ENCODE measurements at regions not wholly inside any gene's neighbourhood (a gene's known extent, or its start where the extent isn't known, plus 50 kb on each side); places are given as distances from the start of the nearest gene placed in this dataset.

- H3K4me3 Mint-ChIP-seq: no peak overlapping the region
- H3K36me3 Mint-ChIP-seq (ENCODE audit: low read depth): no peaks in the 10 kb centered on the region
- peaks cover 6% of the 10 kb centered on the region for H3K4me1 Mint-ChIP-seq
- H3K27ac Mint-ChIP-seq: no peak overlapping the region
- H3K9me3 Mint-ChIP-seq: no peaks in the 10 kb centered on the region
- no peak for TF ChIP-seq CTCF (IDR thresholded peaks at IDR 0.05; ENCODE audit: unreplicated experiment in 3 of 3)
- H3K27me3 Mint-ChIP-seq (ENCODE audit: low read depth): peaks cover 18% of the 10 kb centered on the region
These were observed 168.6 kb upstream of the IGFBP7 start for GRCh38 chr4:57278780-57279179.

GRCh38 chr4:57274082-57274481, 163.9 kb upstream of the IGFBP7 start:
- Mint-ChIP-seq H3K27ac (no peak overlapping the region), H3K4me1 (peaks cover 7% of the 10 kb centered on the region), H3K9me3 (no peaks in the 10 kb centered on the region), H3K27me3 (ENCODE audit: low read depth) (peaks cover 17% of the 10 kb centered on the region), H3K36me3 (ENCODE audit: low read depth) (no peaks in the 10 kb centered on the region), H3K4me3 (no peak overlapping the region)
- no peak for TF ChIP-seq CTCF (IDR thresholded peaks at IDR 0.05; ENCODE audit: unreplicated experiment in 3 of 3)

GRCh38 chr4:57270346-57270745, 160.2 kb upstream of the IGFBP7 start:
- no peaks in the 10 kb centered on the region for H3K36me3 Mint-ChIP-seq (ENCODE audit: low read depth)
- H3K27ac Mint-ChIP-seq: no peak overlapping the region
- H3K4me1 Mint-ChIP-seq: peaks cover 7% of the 10 kb centered on the region
- no peaks in the 10 kb centered on the region for H3K9me3 Mint-ChIP-seq
- H3K27me3 Mint-ChIP-seq (ENCODE audit: low read depth): peaks cover 9% of the 10 kb centered on the region
- TF ChIP-seq CTCF (IDR thresholded peaks at IDR 0.05; ENCODE audit: unreplicated experiment in 3 of 3): no peak
- no peak overlapping the region for H3K4me3 Mint-ChIP-seq

GRCh38 chr4:57265831-57266582, 155.8 kb upstream of the IGFBP7 start:
- Mint-ChIP-seq H3K4me3 (no peak overlapping the region), H3K36me3 (ENCODE audit: low read depth) (no peaks in the 10 kb centered on the region), H3K9me3 (peaks cover 7% of the 10 kb centered on the region), H3K4me1 (peaks cover 7% of the 10 kb centered on the region), H3K27ac (peak overlapping the region in 1 of 3 experiments; percentile 10), H3K27me3 (ENCODE audit: low read depth) (peaks cover 5% of the 10 kb centered on the region)
- no peak for TF ChIP-seq CTCF (IDR thresholded peaks at IDR 0.05; ENCODE audit: unreplicated experiment in 3 of 3)

- peaks cover 4% of the 10 kb centered on the region for H3K4me1 Mint-ChIP-seq
- no peak overlapping the region for H3K27ac Mint-ChIP-seq
- H3K27me3 Mint-ChIP-seq (ENCODE audit: low read depth): no peaks in the 10 kb centered on the region
- H3K9me3 Mint-ChIP-seq: peaks cover 16% of the 10 kb centered on the region
- no peaks in the 10 kb centered on the region for H3K36me3 Mint-ChIP-seq (ENCODE audit: low read depth)
- TF ChIP-seq CTCF (IDR thresholded peaks at IDR 0.05; ENCODE audit: unreplicated experiment in 3 of 3): no peak
- no peak overlapping the region for H3K4me3 Mint-ChIP-seq
These were observed 144.6 kb upstream of the IGFBP7 start for GRCh38 chr4:57254754-57255153.

GRCh38 chr4:57249083-57249482, 138.9 kb upstream of the IGFBP7 start:
- H3K27ac Mint-ChIP-seq: no peak overlapping the region
- no peak for TF ChIP-seq CTCF (IDR thresholded peaks at IDR 0.05; ENCODE audit: unreplicated experiment in 3 of 3)
- no peaks in the 10 kb centered on the region for H3K36me3 Mint-ChIP-seq (ENCODE audit: low read depth)
- H3K4me3 Mint-ChIP-seq: no peak overlapping the region
- H3K27me3 Mint-ChIP-seq (ENCODE audit: low read depth): no peaks in the 10 kb centered on the region
- no peaks in the 10 kb centered on the region for H3K9me3 Mint-ChIP-seq
- H3K4me1 Mint-ChIP-seq: no peaks in the 10 kb centered on the region
